ENCODE measurements at regions not wholly inside any gene's neighbourhood (a gene's known extent, or its start where the extent isn't known, plus 50 kb on each side); places are given as distances from the start of the nearest gene placed in this dataset.

- H3K36me3 ChIP-seq (ENCODE audit: control insufficient read depth in 4 of 4, insufficient read depth in 3 of 4, low read depth in 1 of 4, low read length in 3 of 4), result no peaks in the 10 kb centered on the region
- H3K4me1 ChIP-seq (ENCODE audit: control insufficient read depth in 4 of 4, insufficient read depth in 4 of 4, low read length in 3 of 4), result peaks cover 0 to 3% (median 0%) of the 10 kb centered on the region in 4 donors
- no peak for DNase-seq (ENCODE audit: low spot score)
- H3K9me3 ChIP-seq (ENCODE audit: control insufficient read depth in 4 of 4, low read length in 3 of 4), result peaks cover 0 to 4% (median 0%) of the 10 kb centered on the region in 4 donors
- no peak overlapping the region for H3K9ac ChIP-seq (ENCODE audit: low read depth in 1 of 2, low read length in 2 of 2)
- no peak overlapping the region for H3K27ac ChIP-seq (ENCODE audit: low read depth in 1 of 2, low read length in 2 of 2)
- 36% methylated on average over 47 of the region's 47 CpGs for WGBS
- no peaks in the 10 kb centered on the region for H3K27me3 ChIP-seq (ENCODE audit: control insufficient read depth in 4 of 4, insufficient read depth in 4 of 4, low read length in 3 of 4)
- TF ChIP-seq, protein P1, sequence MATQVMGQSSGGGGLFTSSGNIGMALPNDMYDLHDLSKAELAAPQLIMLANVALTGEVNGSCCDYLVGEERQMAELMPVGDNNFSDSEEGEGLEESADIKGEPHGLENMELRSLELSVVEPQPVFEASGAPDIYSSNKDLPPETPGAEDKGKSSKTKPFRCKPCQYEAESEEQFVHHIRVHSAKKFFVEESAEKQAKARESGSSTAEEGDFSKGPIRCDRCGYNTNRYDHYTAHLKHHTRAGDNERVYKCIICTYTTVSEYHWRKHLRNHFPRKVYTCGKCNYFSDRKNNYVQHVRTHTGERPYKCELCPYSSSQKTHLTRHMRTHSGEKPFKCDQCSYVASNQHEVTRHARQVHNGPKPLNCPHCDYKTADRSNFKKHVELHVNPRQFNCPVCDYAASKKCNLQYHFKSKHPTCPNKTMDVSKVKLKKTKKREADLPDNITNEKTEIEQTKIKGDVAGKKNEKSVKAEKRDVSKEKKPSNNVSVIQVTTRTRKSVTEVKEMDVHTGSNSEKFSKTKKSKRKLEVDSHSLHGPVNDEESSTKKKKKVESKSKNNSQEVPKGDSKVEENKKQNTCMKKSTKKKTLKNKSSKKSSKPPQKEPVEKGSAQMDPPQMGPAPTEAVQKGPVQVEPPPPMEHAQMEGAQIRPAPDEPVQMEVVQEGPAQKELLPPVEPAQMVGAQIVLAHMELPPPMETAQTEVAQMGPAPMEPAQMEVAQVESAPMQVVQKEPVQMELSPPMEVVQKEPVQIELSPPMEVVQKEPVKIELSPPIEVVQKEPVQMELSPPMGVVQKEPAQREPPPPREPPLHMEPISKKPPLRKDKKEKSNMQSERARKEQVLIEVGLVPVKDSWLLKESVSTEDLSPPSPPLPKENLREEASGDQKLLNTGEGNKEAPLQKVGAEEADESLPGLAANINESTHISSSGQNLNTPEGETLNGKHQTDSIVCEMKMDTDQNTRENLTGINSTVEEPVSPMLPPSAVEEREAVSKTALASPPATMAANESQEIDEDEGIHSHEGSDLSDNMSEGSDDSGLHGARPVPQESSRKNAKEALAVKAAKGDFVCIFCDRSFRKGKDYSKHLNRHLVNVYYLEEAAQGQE (IDR thresholded peaks at IDR 0.05), result no peak
- no peak for TF ChIP-seq RXRA (IDR thresholded peaks at IDR 0.05)
- TF ChIP-seq, protein P2, sequence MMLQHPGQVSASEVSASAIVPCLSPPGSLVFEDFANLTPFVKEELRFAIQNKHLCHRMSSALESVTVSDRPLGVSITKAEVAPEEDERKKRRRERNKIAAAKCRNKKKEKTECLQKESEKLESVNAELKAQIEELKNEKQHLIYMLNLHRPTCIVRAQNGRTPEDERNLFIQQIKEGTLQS (IDR thresholded peaks at IDR 0.05), result no peak
- TF ChIP-seq FOXA1 (IDR thresholded peaks at IDR 0.05), result no peak
- TF ChIP-seq, protein P3, sequence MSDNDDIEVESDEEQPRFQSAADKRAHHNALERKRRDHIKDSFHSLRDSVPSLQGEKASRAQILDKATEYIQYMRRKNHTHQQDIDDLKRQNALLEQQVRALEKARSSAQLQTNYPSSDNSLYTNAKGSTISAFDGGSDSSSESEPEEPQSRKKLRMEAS (IDR thresholded peaks at IDR 0.05), result no peak
- TF ChIP-seq NR2F2 (IDR thresholded peaks at IDR 0.05), result no peak
- TF ChIP-seq CTCF (IDR thresholded peaks at IDR 0.05; ENCODE audit: low read depth, low read length, missing input control), result no peak
- TF ChIP-seq TAF1 (conservative IDR thresholded peaks at IDR 0.05), result no peak
- no peak for TF ChIP-seq GABPA (IDR thresholded peaks at IDR 0.05 in 1 of 2, conservative IDR thresholded peaks at IDR 0.05 in 1 of 2)
- no peak for TF ChIP-seq RAD21 (IDR thresholded peaks at IDR 0.05)
- no peak for TF ChIP-seq EGR1 (IDR thresholded peaks at IDR 0.05; ENCODE audit: low read depth in 2 of 2)
- no peak for TF ChIP-seq ZBTB33 (IDR thresholded peaks at IDR 0.05)
- no peak for TF ChIP-seq JUND (IDR thresholded peaks at IDR 0.05)
- TF ChIP-seq YY1 (IDR thresholded peaks at IDR 0.05), result no peak
- no peak for TF ChIP-seq SP1 (IDR thresholded peaks at IDR 0.05)
- TF ChIP-seq HNF4G (IDR thresholded peaks at IDR 0.05), result no peak
- TF ChIP-seq HNF4A (conservative IDR thresholded peaks at IDR 0.05), result no peak
- TF ChIP-seq FOXA2 (IDR thresholded peaks at IDR 0.05), result no peak
- no peak overlapping the region for H3K4me3 ChIP-seq (ENCODE audit: low read depth in 1 of 3, low read length in 3 of 3)
These were observed 312.9 kb downstream of the ALG10 start for GRCh38 chr12:34334953-34335743.
